ENCODE measurements at regions not wholly inside any gene's neighbourhood (a gene's known extent, or its start where the extent isn't known, plus 50 kb on each side); places are given as distances from the start of the nearest gene placed in this dataset.

GRCh38 chr13:23497191-23497590, 63.7 kb upstream of the SACS start:
- TF ChIP-seq CTCF (IDR thresholded peaks at IDR 0.05) (no peak), POLR2AphosphoS5 (IDR thresholded peaks at IDR 0.05; ENCODE audit: low read depth, low read length) (no peak)
